Breast epithelium (tissue), 4 donors: ENCODE measurements at regions not wholly inside any gene's neighbourhood (a gene's known extent, or its start where the extent isn't known, plus 50 kb on each side); places are given as distances from the start of the nearest gene placed in this dataset.

ENCODE experiments used
- DNase-seq, 2 donors: peaks; one replicate each; pipeline ENCODE4 v3.0.0-alpha.2; 2019; ENCODE audit warnings: low spot score in 2 of 2
- H3K27ac ChIP-seq, 2 donors: fragments of 200-600 bp; sonication (generic) in 1 of 2; one replicate each; pipeline ENCODE4 v1.5.1; 2016 to 2019; ENCODE audit warnings: mild to moderate bottlenecking in 1 of 2
- H3K27me3 ChIP-seq, 2 donors: fragments of 200-600 bp; sonication (generic) in 1 of 2; one replicate each; pipeline versions ENCODE4 v1.5.1 to v1.6.0; 2017 to 2019; ENCODE audit warnings: control low read depth in 1 of 2, mild to moderate bottlenecking in 1 of 2
- H3K36me3 ChIP-seq: fragments of 200-600 bp; one replicate; pipeline ENCODE4 v1.5.1; 2019
- H3K4me1 ChIP-seq, 2 donors: fragments of 200-600 bp; sonication (generic); one replicate each; pipeline ENCODE4 v1.5.1; 2016 to 2019; ENCODE audit warnings: control low read depth in 1 of 2
- H3K4me3 ChIP-seq, 3 donors: fragments of 200-600 bp; sonication (generic); 1 replicate in 2 of 3; 2 replicates in 1 of 3; pipeline ENCODE4 v1.5.1; 2016 to 2019; ENCODE audit warnings: mild to moderate bottlenecking in 3 of 3, moderate library complexity in 2 of 3
- H3K9me3 ChIP-seq, 2 donors: fragments of 200-600 bp; sonication (generic) in 1 of 2; one replicate each; pipeline ENCODE4 v1.5.1; 2016 to 2019; ENCODE audit warnings: control low read depth in 1 of 2
- CTCF ChIP-seq, 3 donors: fragments of 450-650 bp; IDR thresholded peaks; one replicate each; pipeline ENCODE4 v1.5.1; 2016 to 2017; ENCODE audit warnings: antibody characterized with exemption in 3 of 3, mild to moderate bottlenecking in 3 of 3, moderate library complexity in 3 of 3
- POLR2A ChIP-seq: fragments of 450-650 bp; IDR thresholded peaks from one replicate; pipeline ENCODE4 v1.6.1; 2016; ENCODE audit warnings: antibody characterized with exemption, mild to moderate bottlenecking, moderate library complexity
- POLR2AphosphoS5 ChIP-seq, 3 donors: sonication (generic); formaldehyde crosslinking; IDR thresholded peaks; one replicate each; pipeline ENCODE4 v1.6.1; 2017; ENCODE audit warnings: antibody characterized with exemption in 3 of 3
- intact Hi-C: fragments of 100-400 bp; cut with DNase I; formaldehyde crosslinking; loops from one replicate; pipeline ENCODE4 v1.15.1; 2023; ENCODE audit warnings: low total_unique reads

GRCh38 chr18:56516789-56517188 is 121.6 kb downstream of the TXNL1 start:
- H3K27me3 ChIP-seq: no peaks in the 10 kb centered on the region
- intact Hi-C loops: no loop called here
- H3K9me3 ChIP-seq: no peaks in the 10 kb centered on the region
- no peak for TF ChIP-seq CTCF (IDR thresholded peaks at IDR 0.05)
- TF ChIP-seq POLR2A: no peak
- TF ChIP-seq POLR2AphosphoS5 (IDR thresholded peaks at IDR 0.05): no peak
- DNase-seq: no peak
- H3K27ac ChIP-seq: no peak overlapping the region
- no peaks in the 10 kb centered on the region for H3K4me1 ChIP-seq
- no peak overlapping the region for H3K4me3 ChIP-seq
- no peaks in the 10 kb centered on the region for H3K36me3 ChIP-seq

- Histone ChIP-seq H3K36me3 (no peaks in the 10 kb centered on the region), H3K4me3 (no peak overlapping the region), H3K9me3 (no peaks in the 10 kb centered on the region), H3K27ac (no peak overlapping the region), H3K4me1 (no peaks in the 10 kb centered on the region), H3K27me3 (no peaks in the 10 kb centered on the region)
- intact Hi-C loops: no loop called here
- no peak for DNase-seq
- TF ChIP-seq POLR2AphosphoS5 (IDR thresholded peaks at IDR 0.05) (no peak), CTCF (IDR thresholded peaks at IDR 0.05) (no peak), POLR2A (no peak)
These were observed 122.9 kb downstream of the TXNL1 start for GRCh38 chr18:56515522-56515921.

- no peak overlapping the region for H3K4me3 ChIP-seq
- H3K27ac ChIP-seq: no peak overlapping the region
- DNase-seq: no peak
- intact Hi-C loops: no loop called here
- no peaks in the 10 kb centered on the region for H3K36me3 ChIP-seq
- no peaks in the 10 kb centered on the region for H3K27me3 ChIP-seq
- no peaks in the 10 kb centered on the region for H3K9me3 ChIP-seq
- H3K4me1 ChIP-seq: no peaks in the 10 kb centered on the region
- TF ChIP-seq POLR2AphosphoS5 (IDR thresholded peaks at IDR 0.05) (no peak), POLR2A (no peak), CTCF (IDR thresholded peaks at IDR 0.05) (no peak)
These were observed 126.4 kb downstream of the TXNL1 start for GRCh38 chr18:56511996-56512395.

GRCh38 chr18:56510108-56510507 is 128.3 kb downstream of the TXNL1 start:
- Histone ChIP-seq H3K4me3 (no peak overlapping the region), H3K27ac (no peak overlapping the region), H3K36me3 (no peaks in the 10 kb centered on the region), H3K9me3 (no peaks in the 10 kb centered on the region), H3K27me3 (no peaks in the 10 kb centered on the region), H3K4me1 (no peaks in the 10 kb centered on the region)
- intact Hi-C loops: no loop called here
- DNase-seq: no peak
- TF ChIP-seq POLR2AphosphoS5 (IDR thresholded peaks at IDR 0.05) (no peak), CTCF (IDR thresholded peaks at IDR 0.05) (no peak), POLR2A (no peak)

- H3K27ac ChIP-seq: no peak overlapping the region
- H3K4me1 ChIP-seq: no peaks in the 10 kb centered on the region
- H3K9me3 ChIP-seq: no peaks in the 10 kb centered on the region
- intact Hi-C loops: no loop called here
- no peaks in the 10 kb centered on the region for H3K27me3 ChIP-seq
- no peak for DNase-seq
- H3K36me3 ChIP-seq: no peaks in the 10 kb centered on the region
- TF ChIP-seq POLR2AphosphoS5 (IDR thresholded peaks at IDR 0.05) (no peak), POLR2A (no peak), CTCF (IDR thresholded peaks at IDR 0.05) (no peak)
- no peak overlapping the region for H3K4me3 ChIP-seq
These were observed 128.7 kb downstream of the TXNL1 start for GRCh38 chr18:56509656-56510055.
